GM21737 (cell line): ENCODE measurements at regions not wholly inside any gene's neighbourhood (a gene's known extent, or its start where the extent isn't known, plus 50 kb on each side); places are given as distances from the start of the nearest gene placed in this dataset.

Source experiments
- ATAC-seq: cut with Tn5 transposase; IDR thresholded peaks from one replicate; pipeline ENCODE4 v1.9.1; 2021; ENCODE audit warnings: mild to moderate bottlenecking, moderate library complexity; ENCODE audit not compliant: unreplicated experiment

DNA sequence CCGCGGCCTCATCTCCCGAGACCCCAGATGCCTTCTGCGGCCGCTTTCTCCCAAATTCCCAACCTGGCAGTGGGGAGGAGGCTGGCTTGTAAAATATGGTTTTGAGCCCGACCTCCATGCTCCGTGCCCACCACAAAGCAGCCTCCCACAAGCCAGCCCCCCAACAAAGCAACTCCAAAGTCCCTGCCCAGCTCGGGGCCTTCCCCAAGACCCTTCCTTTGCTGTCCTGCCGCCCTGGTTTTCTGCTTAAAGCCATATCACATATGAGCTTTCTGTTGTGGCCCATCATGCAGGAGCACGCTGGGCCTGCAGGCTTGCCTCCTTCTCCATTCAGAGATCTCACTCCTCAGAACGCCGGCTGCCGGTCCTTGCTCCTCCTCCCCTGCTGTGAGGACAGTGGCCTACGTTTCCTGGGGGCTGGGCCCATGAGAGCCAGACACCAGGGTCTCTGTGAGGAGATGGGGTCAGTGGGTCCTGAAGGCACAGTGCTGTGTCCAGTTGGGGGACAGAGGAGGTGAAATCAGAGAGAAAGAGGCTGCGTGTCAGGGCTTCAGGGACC, 680.0 kb downstream of the BRD1 start:
- no peak for ATAC-seq

DNA sequence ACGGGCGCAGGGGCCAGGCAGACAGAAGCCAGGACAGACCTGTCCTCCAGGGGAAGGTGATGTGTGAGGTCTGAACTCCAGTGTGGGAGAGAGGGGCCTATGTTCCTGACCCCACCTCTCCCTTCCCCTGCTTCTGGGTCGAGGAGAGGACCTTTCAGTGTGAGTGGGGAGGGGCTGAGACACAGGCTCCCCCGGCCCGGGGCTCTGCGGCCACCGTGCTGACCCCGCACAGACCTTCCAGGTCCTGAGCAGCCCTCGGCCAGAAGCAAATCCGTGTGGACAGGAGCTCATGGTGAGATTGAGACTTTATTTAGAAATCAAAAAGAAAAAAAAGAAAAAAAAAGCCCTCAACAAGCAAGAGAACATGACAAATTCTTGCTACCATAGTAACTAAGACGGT, 680.5 kb downstream of the BRD1 start:
- ATAC-seq: no peak

DNA sequence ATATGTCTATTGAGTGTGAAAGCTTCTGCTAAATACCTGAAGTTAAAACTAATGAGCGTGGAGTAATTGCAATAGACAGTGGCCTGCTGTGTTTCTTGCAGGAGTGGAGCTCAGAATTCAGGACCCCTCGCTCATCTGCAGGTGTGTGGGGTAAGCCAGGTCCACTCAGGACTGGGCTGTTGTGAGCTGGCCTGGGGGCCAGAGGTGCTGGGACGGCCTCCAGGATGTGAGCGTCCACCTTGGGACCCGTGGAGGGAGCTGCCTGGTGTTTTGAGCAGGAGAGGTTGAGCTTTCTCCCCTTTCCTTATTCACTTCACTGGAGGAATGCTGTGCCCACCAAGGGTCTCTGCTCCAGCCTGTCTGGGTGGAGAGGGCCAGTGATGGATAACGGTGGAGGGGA, 681.2 kb downstream of the BRD1 start:
- ATAC-seq: no peak

DNA sequence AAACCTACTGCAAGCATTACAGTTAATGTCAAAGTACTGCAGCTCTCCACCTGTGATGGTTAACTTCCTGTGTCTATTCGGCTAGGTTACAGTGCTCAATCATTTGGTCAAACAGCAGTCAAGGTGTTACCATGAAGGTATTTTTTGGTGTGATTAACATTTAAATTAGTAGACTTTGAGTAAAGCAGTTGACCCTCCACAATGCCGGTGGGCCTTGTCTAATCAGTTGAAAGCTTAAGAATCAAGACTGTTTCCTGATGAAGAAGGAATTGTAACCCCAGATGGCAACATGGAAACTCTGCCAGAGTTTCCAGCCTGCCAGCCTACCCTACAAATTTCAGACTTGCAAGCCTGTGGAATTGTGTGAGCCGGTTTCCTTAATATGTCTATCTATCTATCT, 683.9 kb downstream of the BRD1 start:
- no peak for ATAC-seq

DNA sequence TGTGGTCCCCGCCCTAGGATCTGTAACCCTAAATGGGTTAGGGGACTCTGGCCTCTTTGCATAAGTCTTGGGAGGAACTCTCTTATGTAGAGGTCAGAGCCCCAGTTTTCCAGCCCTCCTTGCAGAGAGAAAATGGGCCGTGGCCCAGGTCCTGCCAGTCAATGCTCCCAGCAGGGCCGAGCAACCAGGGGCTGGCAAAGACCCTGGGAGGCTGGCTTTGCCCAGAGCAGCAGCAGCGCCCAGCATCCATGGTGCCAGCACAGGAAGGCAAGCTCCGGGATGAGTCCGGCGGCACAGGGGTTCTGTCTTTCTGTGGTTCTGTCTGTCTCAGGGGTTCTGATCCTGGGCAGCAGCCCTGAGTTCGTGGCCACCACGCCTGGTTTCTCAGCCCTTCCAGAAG, 684.8 kb downstream of the BRD1 start:
- no peak for ATAC-seq

DNA sequence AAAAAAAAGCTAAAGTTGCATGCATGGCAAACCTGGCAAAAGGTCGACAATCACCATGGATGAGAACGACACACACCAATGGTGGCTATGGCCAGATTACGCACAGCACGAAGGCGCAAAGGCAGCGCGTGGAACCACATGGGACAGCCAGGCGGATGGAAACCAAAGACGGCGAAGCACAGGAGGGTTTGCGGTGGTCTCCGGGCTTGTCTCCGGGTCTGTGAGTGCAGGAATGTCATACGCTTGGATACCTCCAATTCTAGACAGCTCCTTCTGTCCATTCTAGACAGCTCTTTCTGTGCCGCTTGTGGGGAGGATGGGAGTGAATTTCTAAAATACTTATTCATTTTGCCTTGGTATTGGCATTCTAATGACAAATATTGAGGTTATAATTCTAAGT, 685.4 kb downstream of the BRD1 start:
- no peak for ATAC-seq

DNA sequence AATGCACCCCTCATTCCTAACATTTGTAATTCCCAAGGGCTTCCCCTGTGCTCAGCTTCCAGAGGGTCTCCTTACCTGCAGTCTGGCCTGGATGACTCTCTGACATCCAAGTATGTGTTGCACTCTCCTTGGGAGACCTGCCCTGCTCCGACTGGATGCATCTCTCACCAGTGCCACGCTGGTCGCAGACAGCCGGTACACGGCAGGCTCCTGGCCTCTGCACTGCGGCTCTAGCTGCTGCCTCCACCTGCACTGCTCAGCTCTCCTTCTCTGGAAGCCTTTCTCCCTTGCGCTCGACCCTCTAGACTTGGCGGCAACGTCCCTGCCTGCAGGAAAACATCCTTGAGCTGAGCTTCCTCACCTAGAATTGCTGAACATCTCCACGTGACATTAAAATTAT, 685.9 kb downstream of the BRD1 start:
- no peak for ATAC-seq

DNA sequence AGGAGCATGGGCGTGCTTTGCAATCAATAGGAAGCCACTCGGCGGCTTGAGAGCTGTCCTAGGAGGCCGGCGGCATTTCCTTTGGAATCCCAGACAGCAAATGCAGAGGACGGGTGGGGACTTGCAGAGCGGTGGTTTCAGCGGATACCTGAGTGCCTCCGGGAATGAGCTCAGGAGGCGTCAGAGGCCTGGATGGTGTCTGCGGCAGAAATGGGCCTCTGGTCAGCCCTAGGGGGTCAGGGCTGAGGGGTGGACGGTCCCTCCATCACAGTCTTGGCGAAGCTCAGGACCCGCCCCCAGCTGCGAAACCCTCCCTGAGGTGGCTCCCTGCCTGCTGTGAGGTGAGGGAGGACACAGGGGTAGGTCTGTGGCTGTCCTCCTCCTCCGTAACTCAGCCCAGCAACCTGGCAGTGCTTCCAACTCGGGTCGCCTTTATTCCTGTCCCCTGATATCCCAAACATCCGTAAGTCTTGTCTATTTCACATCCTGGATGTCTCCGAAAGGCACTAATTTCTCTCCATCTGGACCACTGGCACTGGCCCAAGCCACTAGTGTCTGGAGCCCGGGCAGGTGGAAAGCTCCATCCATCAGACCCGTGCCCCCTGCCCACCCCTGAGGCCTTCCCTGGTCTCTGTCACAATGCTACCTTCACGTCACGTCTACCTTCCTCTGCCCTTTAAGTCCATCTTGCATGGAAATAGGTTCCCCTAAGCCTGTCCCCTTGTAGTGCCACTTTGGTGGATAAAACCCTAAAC, 686.6 kb downstream of the BRD1 start:
- ATAC-seq: no peak

DNA sequence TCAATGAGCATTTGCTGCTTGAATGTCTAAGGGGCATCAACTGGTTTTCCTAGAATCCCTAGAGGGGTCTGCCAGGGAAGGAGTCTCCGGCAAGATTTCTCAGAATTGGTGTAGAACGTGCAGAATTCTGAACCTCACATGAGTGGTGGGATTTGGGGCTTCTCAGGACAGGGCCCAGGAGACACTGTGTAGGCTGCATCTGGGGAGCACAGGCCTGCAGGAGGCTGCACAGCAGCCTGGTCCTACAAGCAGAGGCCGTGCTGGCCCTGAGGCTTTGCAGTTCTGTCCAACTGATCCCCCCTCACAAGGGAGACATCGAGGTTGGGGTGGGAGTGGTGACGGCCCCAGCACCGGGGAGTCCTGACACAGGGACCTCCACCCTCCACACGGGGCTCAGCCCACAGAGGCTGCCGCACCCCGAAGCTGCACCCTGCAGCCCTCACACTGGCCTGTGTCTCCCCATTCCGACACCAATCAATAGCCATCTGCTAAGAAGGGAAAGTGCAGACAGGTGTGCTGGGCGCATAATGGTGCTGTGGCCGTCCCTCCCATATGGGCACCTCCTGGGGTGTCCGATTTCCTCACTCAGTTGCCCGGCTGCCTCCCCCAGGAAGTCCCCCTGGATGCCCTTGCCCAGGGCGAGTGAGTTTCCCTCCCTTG, 688.1 kb downstream of the BRD1 start:
- ATAC-seq: no peak

DNA sequence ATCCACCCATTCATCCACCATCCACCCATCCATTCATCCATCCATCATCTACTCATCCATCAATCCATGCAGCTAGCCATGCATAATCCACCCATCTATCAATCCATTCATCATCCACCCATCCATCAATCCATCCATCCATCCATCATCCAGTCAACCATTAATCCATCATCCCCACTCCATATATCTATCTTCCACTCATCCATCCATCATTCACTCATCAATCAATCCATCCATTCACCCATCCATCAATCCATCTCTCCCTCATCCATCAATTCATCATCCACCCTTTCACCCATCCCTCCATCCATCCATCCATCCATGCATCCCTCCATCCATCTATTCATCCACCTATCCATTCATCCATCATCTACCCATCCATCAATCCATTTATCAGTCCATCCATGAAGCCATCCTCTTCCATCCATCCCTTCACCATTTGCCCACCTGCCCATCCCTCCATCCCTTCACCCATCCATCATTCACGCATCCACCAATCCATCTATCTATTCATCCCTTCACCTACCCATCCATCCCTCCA, 689.4 kb downstream of the BRD1 start:
- no peak for ATAC-seq

DNA sequence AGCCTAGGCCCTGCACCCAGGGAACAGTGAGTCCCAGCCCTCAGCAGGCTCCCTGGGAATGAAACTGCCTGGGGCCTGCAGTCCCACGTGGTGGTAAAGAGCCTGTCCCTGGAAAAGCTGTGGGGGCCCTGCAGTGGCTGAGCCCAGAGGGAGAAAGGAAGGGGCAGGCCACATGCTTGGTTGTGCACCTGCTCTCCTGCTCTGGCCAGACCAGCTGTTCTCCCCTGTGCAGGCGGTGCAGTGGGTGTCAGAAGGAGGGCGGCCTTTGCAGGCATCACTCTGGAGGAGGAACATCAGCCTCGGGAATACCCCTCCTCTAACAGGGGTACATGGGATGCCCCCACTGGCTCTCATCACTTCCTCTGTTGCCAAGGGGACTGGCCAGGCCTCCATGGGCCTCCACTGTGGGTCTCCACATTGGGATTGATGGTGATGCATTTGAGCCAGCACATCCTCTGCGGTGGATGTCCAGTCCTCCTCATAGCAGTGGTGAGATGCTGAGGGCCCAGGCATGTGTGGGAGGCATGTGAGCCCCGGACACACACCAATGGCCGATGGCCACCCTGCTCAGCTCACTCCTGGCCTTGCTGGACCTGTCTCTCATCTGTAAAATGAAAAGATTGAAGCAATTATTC, 690.4 kb downstream of the BRD1 start:
- no peak for ATAC-seq

DNA sequence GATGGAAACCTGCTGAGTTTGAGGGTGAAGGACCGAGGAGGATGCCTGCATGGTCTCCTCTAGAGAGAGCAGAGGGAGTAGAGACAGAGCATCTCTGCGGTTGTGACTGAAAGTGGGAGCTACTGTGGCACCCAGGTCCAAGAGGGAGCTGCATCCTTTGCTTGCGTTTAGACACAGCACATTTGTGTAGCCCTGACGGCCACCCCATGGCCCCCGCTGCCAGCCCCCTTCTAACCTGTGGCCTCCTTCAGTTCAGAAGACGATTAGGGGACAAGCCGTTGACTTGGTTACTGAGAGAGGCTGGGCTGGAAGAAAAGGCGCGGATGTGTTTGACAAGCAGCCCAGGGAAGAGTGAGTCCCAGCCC, 690.9 kb downstream of the BRD1 start:
- ATAC-seq: no peak

DNA sequence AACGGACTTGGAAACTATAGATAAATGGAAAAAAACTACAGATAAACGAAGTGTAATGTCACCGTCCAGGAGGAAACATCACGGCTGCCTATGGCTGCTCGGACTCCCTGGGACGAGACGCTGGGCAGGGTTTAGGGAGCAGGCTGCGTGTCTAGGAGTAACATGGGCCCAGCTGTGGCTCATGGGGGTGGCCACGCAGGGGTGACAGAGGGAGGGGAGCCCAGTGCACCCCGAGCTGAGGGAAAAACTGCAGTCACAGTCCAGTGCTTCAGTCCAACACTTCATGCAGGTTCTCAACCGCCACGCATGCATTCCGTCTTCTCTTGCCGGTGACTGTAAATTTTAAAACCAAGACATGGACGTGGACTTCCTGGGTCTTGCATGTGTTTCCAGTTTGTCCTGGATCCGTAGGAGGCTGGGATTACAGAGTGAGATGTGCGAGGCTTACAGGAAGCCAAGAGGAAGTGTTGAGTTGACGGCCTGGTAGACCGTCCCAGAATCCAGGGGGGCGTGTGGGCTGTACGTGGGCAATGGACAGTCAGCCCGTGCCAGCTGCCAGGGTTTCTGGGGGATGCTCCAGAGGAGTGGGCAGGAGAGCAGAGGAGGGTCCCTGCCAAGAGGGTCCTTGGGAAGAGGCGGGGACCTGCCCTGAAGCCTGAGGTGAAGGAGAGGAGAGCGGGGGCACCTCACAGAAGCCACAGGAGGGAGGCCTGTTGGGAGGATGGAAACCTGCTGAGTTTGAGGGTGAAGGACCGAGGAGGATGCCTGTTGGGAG, 691.4 kb downstream of the BRD1 start:
- no peak for ATAC-seq

DNA sequence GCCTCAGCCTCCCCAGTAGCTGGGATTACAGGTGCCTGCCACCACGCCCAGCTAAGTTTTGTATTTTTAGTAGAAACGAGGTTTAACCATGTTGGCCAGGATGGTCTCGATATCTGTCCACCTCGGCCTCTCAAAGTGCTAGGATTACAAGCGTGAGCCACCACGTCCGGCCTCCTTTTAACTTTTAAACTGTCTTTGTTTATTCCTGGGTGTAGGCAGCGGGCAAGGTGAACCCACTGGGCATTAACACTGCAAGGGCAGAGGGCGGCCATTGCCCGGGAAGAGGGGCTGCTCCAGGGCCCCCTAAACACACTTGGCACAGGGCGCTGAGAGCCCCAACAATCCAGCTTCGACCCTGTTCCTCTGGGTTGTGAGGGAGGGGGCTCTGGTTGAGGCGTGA, 693.6 kb downstream of the BRD1 start:
- no peak for ATAC-seq

DNA sequence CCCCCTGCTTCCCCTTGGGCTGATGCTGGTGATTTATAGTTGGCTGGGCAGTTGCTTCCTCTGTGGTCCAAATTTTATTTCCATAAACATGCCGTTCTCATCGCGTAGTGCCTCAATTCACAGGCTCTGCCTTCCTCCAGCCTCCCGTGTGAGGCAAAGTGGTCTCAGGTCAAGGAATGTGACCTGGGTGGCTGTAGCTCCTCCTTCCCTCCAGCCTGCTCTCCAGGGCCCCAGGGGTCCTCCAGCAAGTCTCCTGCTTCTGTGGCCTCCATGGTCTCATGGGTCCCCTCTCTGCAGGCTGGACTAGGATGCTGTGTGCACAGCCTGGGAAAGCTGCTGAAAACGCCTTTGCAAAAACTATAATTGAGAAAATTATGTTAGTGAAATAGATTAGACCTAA, 694.1 kb downstream of the BRD1 start:
- ATAC-seq: no peak

DNA sequence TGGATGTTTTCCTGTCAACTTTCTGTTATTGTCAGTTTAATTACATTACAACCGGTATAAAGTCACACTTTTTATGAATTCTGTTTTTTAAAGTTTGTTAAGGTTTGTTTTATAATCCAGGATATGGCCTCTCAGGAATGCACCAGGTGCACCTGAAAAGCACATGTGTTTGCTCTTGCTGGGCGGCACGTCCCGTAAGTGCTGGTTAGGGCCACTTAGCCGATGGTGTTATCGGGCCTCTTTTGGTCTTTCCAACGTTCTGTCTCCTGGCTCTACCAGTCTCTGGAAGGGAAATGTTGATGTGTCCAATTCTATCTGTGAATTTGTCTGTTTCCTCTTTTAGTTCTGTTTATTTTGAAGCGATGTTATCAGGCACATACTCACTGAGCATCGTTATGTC, 695.7 kb downstream of the BRD1 start:
- ATAC-seq: no peak

DNA sequence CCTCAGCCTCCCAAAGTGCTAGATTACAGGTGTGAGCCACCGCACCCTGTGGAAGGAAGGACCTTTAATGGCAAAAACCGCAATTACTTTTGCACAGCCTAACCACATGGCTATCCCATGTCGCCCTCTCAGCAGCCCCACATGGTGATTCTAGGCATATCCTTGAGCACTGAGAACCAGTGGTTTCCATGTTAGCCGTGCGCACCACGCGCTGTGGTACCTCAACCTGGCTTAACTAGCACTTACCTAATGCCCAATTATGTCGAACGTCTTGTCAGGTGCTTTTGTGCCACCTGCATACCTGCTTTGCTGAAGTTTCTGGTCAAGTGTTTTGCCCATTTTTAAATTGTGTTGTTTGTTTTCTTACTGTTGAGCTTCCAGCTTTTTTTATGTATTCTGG, 697.9 kb downstream of the BRD1 start:
- ATAC-seq: no peak

DNA sequence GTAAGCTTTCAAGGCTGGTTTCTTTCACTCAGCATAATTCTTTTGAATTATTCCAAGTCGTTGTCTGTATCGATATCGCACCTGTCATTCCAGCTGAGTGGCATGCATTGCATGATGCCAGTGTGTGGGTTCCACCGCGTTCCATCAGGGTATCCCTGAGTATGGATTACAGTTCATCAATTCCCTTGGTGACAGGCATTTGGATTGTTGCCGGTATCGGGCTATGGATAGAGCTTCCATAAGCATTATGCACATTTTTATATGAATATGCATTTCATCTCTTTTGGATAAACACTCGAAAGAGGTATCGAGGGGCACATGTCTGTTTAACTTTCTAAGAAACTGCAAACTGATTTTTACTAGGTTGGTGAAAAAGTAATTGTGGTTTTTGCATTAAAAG, 698.8 kb downstream of the BRD1 start:
- ATAC-seq: no peak

DNA sequence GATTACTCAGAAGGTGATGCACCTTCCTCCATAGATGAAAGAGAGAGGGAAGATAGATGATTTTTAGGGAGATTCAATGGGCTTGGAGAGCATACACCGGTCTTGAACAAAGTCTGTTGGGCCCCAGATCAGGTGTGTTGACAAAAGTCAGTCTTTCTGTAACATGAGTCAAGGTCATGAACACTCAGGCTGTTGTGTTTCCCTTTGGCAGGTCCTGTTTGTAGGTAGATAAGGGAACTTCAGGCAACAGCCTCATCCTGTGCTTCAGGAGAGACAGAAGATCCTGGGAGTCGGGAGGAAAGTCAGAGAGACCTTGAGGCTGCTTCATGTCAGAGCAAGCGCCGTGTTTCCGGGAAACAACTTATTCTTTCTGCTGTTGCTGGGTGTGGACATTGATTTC, 703.1 kb downstream of the BRD1 start:
- ATAC-seq: no peak

DNA sequence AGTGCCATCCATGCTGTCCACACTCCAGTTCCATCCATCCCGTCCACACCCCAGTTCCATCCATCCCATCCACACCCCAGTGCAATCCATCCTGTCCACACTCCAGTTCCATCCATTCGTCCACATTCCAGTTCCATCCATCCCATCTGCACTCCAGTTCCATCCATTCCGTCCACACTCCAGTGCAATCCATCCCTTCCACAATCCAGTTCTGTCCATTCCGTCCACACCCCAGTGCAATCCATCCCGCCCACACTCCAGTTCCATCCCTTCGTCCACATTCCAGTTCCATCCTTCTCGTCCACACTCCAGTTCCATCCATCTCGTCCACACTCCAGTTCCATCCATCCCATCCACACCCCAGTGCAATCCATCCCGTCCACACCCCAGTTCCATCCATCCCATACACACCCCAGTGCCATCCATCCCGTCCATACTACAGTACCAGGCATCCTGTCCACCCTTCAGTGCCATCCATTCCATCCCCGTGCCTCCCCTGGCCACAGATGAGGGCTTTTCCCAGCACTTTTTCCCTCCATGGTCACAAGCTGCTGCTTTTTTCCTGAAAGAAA, 704.0 kb downstream of the BRD1 start:
- ATAC-seq: no peak

DNA sequence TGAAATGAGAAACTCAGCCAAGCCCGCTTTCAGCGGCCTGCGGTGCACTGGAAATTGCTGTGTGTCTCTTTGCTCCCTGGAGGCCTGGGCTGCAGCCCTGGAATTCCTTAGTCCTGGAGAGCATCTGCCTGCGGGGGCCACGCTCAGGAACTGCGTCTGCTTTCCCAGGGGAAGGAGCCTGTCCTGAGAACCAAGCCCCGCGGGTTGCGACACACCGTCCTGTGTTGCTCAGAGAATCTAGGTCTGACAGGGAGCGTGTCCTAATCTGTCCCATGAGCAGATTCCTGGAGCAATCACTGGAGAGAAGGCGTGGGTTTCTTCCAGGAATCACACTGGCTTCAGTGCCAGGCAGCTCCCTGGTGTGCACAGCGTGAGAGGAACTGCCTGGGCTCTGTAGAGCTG, 708.1 kb downstream of the BRD1 start:
- no peak for ATAC-seq
